ENCODE measurements at regions not wholly inside any gene's neighbourhood (a gene's known extent, or its start where the extent isn't known, plus 50 kb on each side); places are given as distances from the start of the nearest gene placed in this dataset.

DNA sequence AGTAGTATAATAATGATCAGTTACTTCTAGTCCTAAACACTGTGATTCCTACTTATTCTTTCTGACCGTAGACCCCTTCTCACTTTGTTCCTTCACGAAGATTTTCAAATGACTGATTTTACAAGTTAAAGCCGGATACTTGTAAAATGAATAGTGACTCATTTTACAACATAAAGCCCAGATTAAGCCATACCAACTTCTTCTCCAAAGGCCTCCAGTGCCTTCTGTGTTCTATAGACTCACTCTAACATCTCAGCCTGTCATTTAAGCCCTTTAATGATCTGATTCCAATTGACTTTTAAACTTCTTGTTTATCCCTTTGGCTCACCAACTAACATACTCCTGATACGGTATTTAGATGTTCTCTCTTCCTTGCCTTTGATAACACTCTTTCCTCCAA lies 480.0 kb upstream of the HS3ST1 start:
- CTCF ChIA-PET: no interaction called here
- DNase-seq: no peak
- Histone ChIP-seq H3K27me3 (ENCODE audit: insufficient read depth, low read length, poor library complexity, severe bottlenecking) (no peaks in the 10 kb centered on the region), H3K27ac (ENCODE audit: low read depth, low read length) (no peak overlapping the region), H3K4me1 (ENCODE audit: insufficient read depth, low read length) (no peaks in the 10 kb centered on the region), H3K4me3 (ENCODE audit: low read length) (no peak overlapping the region), H3K36me3 (ENCODE audit: insufficient read depth, low read length) (no peaks in the 10 kb centered on the region), H3K9me3 (ENCODE audit: low read length) (no peaks in the 10 kb centered on the region)
- H3K9me3 Mint-ChIP-seq: peaks cover 0 to 3% (median 0%) of the 10 kb centered on the region in 5 donors
- peaks cover 0 to 2% of the 10 kb centered on the region in 2 donors for H3K27me3 Mint-ChIP-seq
- H3K4me3 Mint-ChIP-seq: no peak overlapping the region
- no peaks in the 10 kb centered on the region for H3K36me3 Mint-ChIP-seq
- H3K4me1 Mint-ChIP-seq: no peaks in the 10 kb centered on the region
- POLR2A ChIA-PET: no interaction called here
- no peak overlapping the region for H3K27ac Mint-ChIP-seq

DNA sequence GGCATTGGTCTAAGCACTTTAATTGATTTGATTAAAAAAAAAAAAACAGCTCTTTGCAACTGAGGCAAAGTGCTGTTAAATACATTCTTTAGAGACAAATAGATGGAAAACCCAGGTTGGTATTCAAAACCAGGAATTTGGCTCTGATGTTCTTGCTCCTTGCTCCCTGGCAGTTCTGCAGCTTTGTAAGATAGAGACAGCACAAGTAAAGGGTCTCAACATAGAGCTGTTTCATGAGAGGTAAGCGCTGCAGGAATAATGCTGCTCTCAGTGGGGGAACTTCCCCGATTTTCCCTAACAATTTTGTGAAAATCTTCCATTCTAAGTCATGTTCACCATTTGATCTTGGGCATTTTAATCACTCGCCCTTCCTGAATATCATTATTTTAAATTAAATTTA lies 479.5 kb upstream of the HS3ST1 start:
- Histone ChIP-seq H3K27me3 (ENCODE audit: insufficient read depth, low read length, poor library complexity, severe bottlenecking) (no peaks in the 10 kb centered on the region), H3K9me3 (ENCODE audit: low read length) (no peaks in the 10 kb centered on the region), H3K4me1 (ENCODE audit: insufficient read depth, low read length) (no peaks in the 10 kb centered on the region), H3K36me3 (ENCODE audit: insufficient read depth, low read length) (no peaks in the 10 kb centered on the region), H3K4me3 (ENCODE audit: low read length) (no peak overlapping the region), H3K27ac (ENCODE audit: low read depth, low read length) (no peak overlapping the region)
- Mint-ChIP-seq H3K4me1 (no peaks in the 10 kb centered on the region), H3K27ac (no peak overlapping the region), H3K36me3 (no peaks in the 10 kb centered on the region), H3K27me3 (peaks cover 0 to 2% of the 10 kb centered on the region in 2 donors), H3K9me3 (peaks cover 0 to 3% (median 0%) of the 10 kb centered on the region in 5 donors), H3K4me3 (no peak overlapping the region)
- no peak for DNase-seq
- ChIA-PET CTCF (no interaction called here), POLR2A (no interaction called here)

DNA sequence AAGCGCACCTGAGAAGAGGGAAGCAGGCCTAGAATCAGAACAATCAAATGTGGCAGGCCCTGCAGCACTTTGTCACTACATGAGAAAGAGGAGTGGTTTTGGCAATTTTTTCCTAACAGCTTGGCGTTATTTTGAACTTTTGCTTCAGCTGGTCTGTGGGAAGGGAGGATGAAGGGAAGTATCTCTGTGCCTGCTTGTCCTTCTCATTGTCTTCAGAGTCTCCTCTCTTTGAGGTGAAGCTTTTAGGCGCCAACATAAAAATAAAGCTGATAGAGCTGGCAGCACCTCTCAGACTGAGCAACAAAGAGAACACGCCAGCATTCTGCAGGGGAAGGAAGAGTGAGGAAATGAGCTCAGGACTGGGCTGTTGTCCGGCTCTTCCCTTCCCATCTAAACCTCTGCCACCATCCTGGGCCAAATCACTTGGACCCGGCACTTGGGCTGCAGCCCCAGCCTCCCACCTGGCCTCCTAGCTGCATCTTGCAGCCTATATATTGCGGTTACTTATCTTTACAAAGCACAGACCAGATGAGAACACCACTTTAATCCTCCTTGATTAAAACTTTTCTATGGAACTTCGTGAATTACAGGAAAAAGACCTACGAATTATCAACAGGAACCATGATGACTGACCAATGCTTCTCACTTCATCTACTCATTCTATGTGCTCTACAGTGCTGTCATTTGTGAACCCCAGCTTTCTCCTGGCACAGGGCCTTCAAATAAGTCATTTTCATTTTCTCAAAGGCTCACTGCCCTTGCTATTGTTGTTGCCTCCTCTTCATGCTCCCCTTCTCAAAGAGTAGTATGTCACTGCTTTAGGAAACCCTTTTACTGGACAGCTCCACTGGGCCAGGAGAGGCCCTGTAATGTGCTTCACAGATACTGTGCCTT lies 476.4 kb upstream of the HS3ST1 start:
- no peaks in the 10 kb centered on the region for H3K36me3 ChIP-seq (ENCODE audit: insufficient read depth, low read length)
- no peak overlapping the region for H3K27ac ChIP-seq (ENCODE audit: low read depth, low read length)
- Mint-ChIP-seq H3K4me3 (no peak overlapping the region), H3K36me3 (no peaks in the 10 kb centered on the region), H3K27ac (no peak overlapping the region), H3K27me3 (peaks cover 0 to 2% of the 10 kb centered on the region in 2 donors), H3K9me3 (peaks cover 0 to 2% (median 0%) of the 10 kb centered on the region in 5 donors), H3K4me1 (no peaks in the 10 kb centered on the region)
- ChIA-PET CTCF (no interaction called here), POLR2A (no interaction called here)
- H3K4me1 ChIP-seq (ENCODE audit: insufficient read depth, low read length): no peaks in the 10 kb centered on the region
- no peaks in the 10 kb centered on the region for H3K9me3 ChIP-seq (ENCODE audit: low read length)
- H3K4me3 ChIP-seq (ENCODE audit: low read length): no peak overlapping the region
- no peaks in the 10 kb centered on the region for H3K27me3 ChIP-seq (ENCODE audit: insufficient read depth, low read length, poor library complexity, severe bottlenecking)
- no peak for DNase-seq

DNA sequence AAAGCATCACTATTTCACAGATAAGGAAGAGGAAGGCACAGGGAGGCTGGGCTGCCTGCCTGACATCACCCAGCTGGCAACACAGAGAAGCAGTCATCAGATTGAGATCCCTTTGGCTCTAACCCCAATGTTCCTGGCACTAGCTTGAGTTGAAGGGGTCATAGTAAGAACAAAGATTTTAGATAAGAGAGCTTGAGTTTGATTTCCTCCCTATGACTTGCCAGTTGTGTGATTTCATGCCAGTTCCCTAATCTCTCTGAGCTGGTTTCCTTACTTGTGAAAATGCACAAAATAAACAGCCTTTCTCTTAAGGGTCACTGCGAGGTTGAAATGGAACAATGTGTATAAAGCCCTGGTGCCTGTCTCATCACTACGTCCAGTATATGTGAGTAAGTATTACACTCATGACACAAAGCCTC lies 475.4 kb upstream of the HS3ST1 start:
- no peak overlapping the region for H3K4me3 Mint-ChIP-seq
- no peaks in the 10 kb centered on the region for H3K4me1 Mint-ChIP-seq
- Histone ChIP-seq H3K9me3 (ENCODE audit: low read length) (no peaks in the 10 kb centered on the region), H3K27me3 (ENCODE audit: insufficient read depth, low read length, poor library complexity, severe bottlenecking) (no peaks in the 10 kb centered on the region), H3K4me3 (ENCODE audit: low read length) (no peak overlapping the region), H3K36me3 (ENCODE audit: insufficient read depth, low read length) (no peaks in the 10 kb centered on the region), H3K27ac (ENCODE audit: low read depth, low read length) (no peak overlapping the region), H3K4me1 (ENCODE audit: insufficient read depth, low read length) (no peaks in the 10 kb centered on the region)
- ChIA-PET CTCF (no interaction called here), POLR2A (no interaction called here)
- H3K27me3 Mint-ChIP-seq: peaks cover 0 to 2% of the 10 kb centered on the region in 2 donors
- H3K9me3 Mint-ChIP-seq: peaks cover 0 to 2% (median 0%) of the 10 kb centered on the region in 5 donors
- DNase-seq: no peak
- H3K27ac Mint-ChIP-seq: no peak overlapping the region
- H3K36me3 Mint-ChIP-seq: no peaks in the 10 kb centered on the region

DNA sequence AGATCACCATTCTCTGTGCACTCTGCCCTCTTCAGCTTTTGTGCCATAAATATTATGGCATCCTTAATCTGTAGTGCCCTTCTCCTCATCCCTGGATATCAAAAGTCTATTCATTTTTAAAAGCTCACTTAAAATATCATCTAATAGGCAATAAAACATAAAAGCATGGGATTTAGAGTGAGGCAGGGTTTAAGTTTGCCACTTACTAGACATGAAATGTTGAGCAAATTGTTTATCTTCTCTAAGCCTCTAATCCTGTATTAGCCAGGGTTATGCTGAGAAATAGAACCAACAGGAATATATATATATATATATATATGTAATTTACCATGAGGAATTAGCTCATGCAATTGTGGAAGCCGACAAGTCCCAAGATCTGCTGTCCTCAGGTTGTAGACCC lies 472.4 kb upstream of the HS3ST1 start:
- DNase-seq: no peak
- ChIA-PET POLR2A (no interaction called here), CTCF (no interaction called here)
- H3K27me3 Mint-ChIP-seq: peaks cover 0 to 2% of the 10 kb centered on the region in 2 donors
- H3K27me3 ChIP-seq (ENCODE audit: insufficient read depth, low read length, poor library complexity, severe bottlenecking): no peaks in the 10 kb centered on the region
- H3K9me3 ChIP-seq (ENCODE audit: low read length): no peaks in the 10 kb centered on the region
- H3K4me3 ChIP-seq (ENCODE audit: low read length): no peak overlapping the region
- no peaks in the 10 kb centered on the region for H3K36me3 Mint-ChIP-seq
- no peaks in the 10 kb centered on the region for H3K4me1 ChIP-seq (ENCODE audit: insufficient read depth, low read length)
- no peaks in the 10 kb centered on the region for H3K4me1 Mint-ChIP-seq
- H3K27ac ChIP-seq (ENCODE audit: low read depth, low read length): no peak overlapping the region
- H3K4me3 Mint-ChIP-seq: no peak overlapping the region
- no peaks in the 10 kb centered on the region for H3K36me3 ChIP-seq (ENCODE audit: insufficient read depth, low read length)
- H3K9me3 Mint-ChIP-seq: peaks cover 2 to 10% (median 3%) of the 10 kb centered on the region in 5 donors
- H3K27ac Mint-ChIP-seq: no peak overlapping the region

DNA sequence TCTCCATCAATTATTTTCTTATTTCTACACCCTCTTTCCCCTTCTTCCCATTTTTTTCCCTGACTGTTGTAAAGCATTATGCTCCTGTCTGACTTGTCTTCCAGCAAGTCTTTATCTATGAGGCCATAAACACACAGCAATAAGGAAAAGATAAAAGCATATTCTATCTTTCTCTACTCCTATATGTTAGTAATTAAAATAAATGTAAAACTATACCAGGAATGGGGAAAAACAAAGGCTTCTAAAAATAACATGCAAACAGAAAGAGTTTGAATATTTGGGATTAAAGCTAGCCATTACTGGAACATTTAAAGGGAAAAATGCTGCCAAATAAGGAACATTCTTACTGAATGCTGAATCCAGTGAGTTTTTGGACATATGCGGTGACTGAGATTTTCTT lies 471.7 kb upstream of the HS3ST1 start:
- Mint-ChIP-seq H3K9me3 (peaks cover 2 to 10% (median 3%) of the 10 kb centered on the region in 5 donors), H3K27ac (no peak overlapping the region), H3K27me3 (no peaks in the 10 kb centered on the region), H3K4me1 (no peaks in the 10 kb centered on the region), H3K4me3 (no peak overlapping the region), H3K36me3 (no peaks in the 10 kb centered on the region)
- ChIA-PET CTCF (no interaction called here), POLR2A (no interaction called here)
- Histone ChIP-seq H3K4me1 (ENCODE audit: insufficient read depth, low read length) (no peaks in the 10 kb centered on the region), H3K4me3 (ENCODE audit: low read length) (no peak overlapping the region), H3K27me3 (ENCODE audit: insufficient read depth, low read length, poor library complexity, severe bottlenecking) (no peaks in the 10 kb centered on the region), H3K27ac (ENCODE audit: low read depth, low read length) (no peak overlapping the region), H3K36me3 (ENCODE audit: insufficient read depth, low read length) (no peaks in the 10 kb centered on the region), H3K9me3 (ENCODE audit: low read length) (no peaks in the 10 kb centered on the region)
- DNase-seq: no peak

DNA sequence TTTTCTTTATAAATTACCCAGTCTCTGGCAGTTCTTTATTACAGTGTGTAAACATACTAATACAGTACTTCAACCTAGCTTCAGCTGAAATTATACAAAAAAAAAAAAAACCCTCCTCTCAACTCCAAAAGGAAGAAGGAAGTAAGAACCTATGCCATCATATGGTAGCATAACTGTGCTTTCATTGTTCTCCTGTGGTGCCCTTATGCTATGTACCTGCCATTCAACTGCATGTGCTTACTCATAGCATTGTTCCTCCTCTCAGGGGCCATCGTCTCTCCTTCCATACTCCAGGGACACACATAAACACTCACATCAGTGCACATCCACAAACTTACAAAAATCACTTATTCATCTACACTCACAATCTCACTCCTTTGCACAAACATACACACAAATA lies 470.1 kb upstream of the HS3ST1 start:
- no peaks in the 10 kb centered on the region for H3K36me3 Mint-ChIP-seq

DNA sequence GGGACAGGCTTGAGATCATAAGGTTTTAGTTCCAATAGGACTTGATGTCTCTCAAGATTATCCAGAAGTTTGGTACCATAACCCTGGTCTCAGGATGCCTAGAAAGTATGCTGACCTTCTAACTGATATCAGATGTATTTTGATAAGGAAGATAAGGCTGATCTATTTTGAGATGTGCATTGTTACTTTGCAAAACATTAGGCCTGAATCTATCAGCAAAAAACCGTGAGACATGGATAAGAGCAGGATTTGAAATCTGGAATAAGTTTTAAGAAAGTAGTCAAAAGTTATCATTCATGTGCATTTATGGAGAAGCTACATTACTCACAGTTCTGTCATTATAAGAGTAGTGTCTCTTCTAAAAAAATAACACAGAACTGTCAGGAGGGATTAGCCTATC lies 467.1 kb upstream of the HS3ST1 start:
- no peaks in the 10 kb centered on the region for H3K27me3 Mint-ChIP-seq
- H3K27ac ChIP-seq (ENCODE audit: low read depth, low read length): no peak overlapping the region
- ChIA-PET CTCF (no interaction called here), POLR2A (no interaction called here)
- no peaks in the 10 kb centered on the region for H3K36me3 ChIP-seq (ENCODE audit: insufficient read depth, low read length)
- no peaks in the 10 kb centered on the region for H3K27me3 ChIP-seq (ENCODE audit: insufficient read depth, low read length, poor library complexity, severe bottlenecking)
- H3K27ac Mint-ChIP-seq: no peak overlapping the region
- H3K4me3 ChIP-seq (ENCODE audit: low read length): no peak overlapping the region
- no peaks in the 10 kb centered on the region for H3K4me1 ChIP-seq (ENCODE audit: insufficient read depth, low read length)
- no peaks in the 10 kb centered on the region for H3K9me3 ChIP-seq (ENCODE audit: low read length)
- no peak for DNase-seq
- no peaks in the 10 kb centered on the region for H3K36me3 Mint-ChIP-seq
- no peaks in the 10 kb centered on the region for H3K4me1 Mint-ChIP-seq
- no peak overlapping the region for H3K4me3 Mint-ChIP-seq
- peaks cover 2 to 12% (median 6%) of the 10 kb centered on the region in 5 donors for H3K9me3 Mint-ChIP-seq

More for the DNA sequence above, 470.1 kb upstream of the HS3ST1 start:
- H3K27me3 ChIP-seq (ENCODE audit: insufficient read depth, low read length, poor library complexity, severe bottlenecking): no peaks in the 10 kb centered on the region
- H3K4me1 Mint-ChIP-seq: no peaks in the 10 kb centered on the region
- ChIA-PET CTCF (interaction anchor here (0.7 kb wide), 1 partner anchor 10 kb away, joined by 3 read pairs; no protein-coding TSS in a partner anchor), POLR2A (no interaction called here)
- H3K27me3 Mint-ChIP-seq: no peaks in the 10 kb centered on the region
- H3K9me3 ChIP-seq (ENCODE audit: low read length): no peaks in the 10 kb centered on the region
- H3K27ac Mint-ChIP-seq: no peak overlapping the region
- H3K9me3 Mint-ChIP-seq: peaks cover 2 to 10% (median 4%) of the 10 kb centered on the region in 5 donors
- no peak overlapping the region for H3K27ac ChIP-seq (ENCODE audit: low read depth, low read length)
- H3K4me3 Mint-ChIP-seq: no peak overlapping the region
- H3K36me3 ChIP-seq (ENCODE audit: insufficient read depth, low read length): no peaks in the 10 kb centered on the region
- DNase-seq: no peak
- no peak overlapping the region for H3K4me3 ChIP-seq (ENCODE audit: low read length)
- no peaks in the 10 kb centered on the region for H3K4me1 ChIP-seq (ENCODE audit: insufficient read depth, low read length)
